Tibial nerve (tissue), 4 donors: ENCODE measurements at regions not wholly inside any gene's neighbourhood (a gene's known extent, or its start where the extent isn't known, plus 50 kb on each side); places are given as distances from the start of the nearest gene placed in this dataset.

Experiments
- EP300 ChIP-seq, 2 donors: sonication (generic); formaldehyde crosslinking; IDR thresholded peaks; one replicate each; pipeline ENCODE4 v1.6.1; 2017; ENCODE audit warnings: antibody characterized with exemption in 2 of 2, mild to moderate bottlenecking in 1 of 2
- TF ChIP-seq, protein P1 (sequence below), 5 experiments: fragments of 200-600 bp in 3 of 5; fragments of 450-650 bp in 2 of 5; sonication (generic) in 3 of 5; IDR thresholded peaks; one replicate each; pipeline ENCODE4 v1.5.1; 2016 to 2019; ENCODE audit warnings: antibody characterized with exemption in 5 of 5, mild to moderate bottlenecking in 3 of 5, moderate library complexity in 2 of 5

DNA sequence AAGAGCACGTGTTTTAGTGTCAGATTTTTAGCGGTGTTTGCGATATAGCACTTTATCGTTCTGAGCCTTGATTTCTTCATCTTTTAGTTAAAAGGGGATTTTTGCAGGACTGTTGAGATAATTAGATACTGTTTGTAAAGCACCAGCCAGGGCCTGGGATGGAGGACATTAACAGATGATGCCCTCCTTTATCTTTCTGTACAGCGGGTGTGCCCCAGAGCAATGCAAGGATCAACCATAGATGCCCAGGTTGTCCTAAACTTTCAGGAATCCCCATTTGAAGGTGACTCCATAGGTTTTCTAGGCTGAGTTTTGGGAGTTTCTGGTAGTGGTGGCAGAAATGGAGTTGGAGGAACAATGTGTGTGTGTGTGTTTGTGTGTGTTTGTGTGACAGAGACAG, 97.0 kb upstream of the SPRED2 start:
- TF ChIP-seq, protein P1, sequence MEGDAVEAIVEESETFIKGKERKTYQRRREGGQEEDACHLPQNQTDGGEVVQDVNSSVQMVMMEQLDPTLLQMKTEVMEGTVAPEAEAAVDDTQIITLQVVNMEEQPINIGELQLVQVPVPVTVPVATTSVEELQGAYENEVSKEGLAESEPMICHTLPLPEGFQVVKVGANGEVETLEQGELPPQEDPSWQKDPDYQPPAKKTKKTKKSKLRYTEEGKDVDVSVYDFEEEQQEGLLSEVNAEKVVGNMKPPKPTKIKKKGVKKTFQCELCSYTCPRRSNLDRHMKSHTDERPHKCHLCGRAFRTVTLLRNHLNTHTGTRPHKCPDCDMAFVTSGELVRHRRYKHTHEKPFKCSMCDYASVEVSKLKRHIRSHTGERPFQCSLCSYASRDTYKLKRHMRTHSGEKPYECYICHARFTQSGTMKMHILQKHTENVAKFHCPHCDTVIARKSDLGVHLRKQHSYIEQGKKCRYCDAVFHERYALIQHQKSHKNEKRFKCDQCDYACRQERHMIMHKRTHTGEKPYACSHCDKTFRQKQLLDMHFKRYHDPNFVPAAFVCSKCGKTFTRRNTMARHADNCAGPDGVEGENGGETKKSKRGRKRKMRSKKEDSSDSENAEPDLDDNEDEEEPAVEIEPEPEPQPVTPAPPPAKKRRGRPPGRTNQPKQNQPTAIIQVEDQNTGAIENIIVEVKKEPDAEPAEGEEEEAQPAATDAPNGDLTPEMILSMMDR (IDR thresholded peaks at IDR 0.05) = no peak
- TF ChIP-seq EP300 (IDR thresholded peaks at IDR 0.05) = no peak
